ENCODE measurements at regions not wholly inside any gene's neighbourhood (a gene's known extent, or its start where the extent isn't known, plus 50 kb on each side); places are given as distances from the start of the nearest gene placed in this dataset.
"Not testable (repeated sequence)": the region's sequence is repeated elsewhere in the genome, so short reads cannot be mapped to it uniquely, and the experiment has no call there.

DNA sequence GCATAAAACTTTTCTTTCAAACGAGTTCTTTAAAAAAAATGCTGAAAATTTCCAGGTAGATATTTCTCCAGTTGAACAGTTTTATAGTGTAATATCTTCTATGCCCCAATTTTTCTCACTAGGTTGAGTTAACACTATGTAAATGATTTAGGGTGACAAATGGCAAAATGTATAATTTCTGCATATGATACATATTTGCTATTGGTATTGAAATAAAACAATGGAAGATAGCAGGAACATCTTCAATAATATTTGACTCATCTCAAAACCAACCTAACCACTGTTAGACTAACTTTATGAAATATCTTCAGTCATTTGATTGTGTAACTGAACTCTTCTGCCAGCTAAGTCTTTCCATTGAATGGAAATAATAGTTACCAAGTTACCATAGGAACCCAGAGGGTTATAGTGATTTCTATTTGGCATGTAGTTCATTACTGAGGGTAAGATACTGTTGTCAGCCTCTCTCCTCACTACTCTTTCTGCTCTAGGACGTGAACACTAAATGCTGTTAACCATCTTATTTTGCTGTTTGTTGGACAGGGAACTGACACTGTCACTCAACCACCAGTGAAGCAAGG lies 824.7 kb upstream of the NECTIN3 start:
- DNase-seq: no peak

DNA sequence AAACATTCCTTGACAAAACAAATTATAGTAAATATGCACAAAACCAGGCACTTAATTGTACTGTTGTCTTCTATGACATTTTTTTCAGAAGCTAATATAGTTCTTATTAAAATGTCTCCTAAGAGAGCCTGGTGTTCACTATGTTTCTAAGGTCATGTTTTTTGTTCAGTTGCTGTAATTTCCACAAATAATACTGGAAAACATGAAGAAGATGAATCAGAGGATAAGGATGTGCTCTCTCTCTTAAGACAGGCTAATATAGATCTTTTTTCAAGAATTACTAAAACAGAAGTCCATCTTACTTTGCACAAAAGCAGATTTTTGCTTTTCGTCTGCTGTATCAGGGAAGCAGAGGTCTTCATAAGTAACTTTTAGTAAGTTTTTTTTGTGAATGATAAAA lies 823.0 kb upstream of the NECTIN3 start:
- no peak for DNase-seq

DNA sequence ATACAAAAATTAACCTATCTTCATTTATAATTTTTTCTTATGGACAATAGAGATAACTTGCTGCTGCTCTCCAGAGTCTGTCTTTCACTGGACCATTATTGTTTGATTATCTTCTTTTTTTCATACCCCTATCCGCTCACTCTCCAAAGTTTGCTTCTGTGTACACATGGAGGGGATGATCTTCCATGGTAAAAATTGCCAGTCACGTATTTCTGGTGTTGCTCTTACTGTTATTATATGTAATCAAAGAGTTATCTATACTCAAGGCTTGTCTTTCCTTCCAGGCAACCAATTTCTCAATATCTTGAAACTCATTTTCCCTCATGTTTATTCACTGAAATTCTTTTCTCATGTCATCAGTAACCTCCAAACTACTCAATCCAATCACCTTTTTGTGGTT lies 817.8 kb upstream of the NECTIN3 start:
- DNase-seq: no peak

DNA sequence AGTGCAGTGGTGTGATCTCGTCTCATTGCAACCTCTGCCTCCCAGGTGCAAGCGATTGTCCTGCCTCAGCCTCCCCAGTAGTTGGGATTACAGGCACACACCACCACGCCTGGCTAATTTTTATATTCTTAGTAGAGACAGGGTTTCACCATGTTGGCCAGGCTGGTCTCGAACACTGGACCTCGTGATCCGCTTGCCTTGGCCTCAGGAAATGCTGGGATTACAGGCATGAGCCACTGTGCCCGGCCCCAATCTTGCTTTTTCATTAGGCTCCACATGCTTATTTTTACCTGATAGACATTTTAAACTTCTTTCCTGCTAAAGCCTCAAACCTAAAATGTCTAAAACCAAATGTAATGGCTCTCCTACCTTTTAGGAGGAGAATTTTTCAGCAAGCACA lies 817.0 kb upstream of the NECTIN3 start:
- no peak for DNase-seq

DNA sequence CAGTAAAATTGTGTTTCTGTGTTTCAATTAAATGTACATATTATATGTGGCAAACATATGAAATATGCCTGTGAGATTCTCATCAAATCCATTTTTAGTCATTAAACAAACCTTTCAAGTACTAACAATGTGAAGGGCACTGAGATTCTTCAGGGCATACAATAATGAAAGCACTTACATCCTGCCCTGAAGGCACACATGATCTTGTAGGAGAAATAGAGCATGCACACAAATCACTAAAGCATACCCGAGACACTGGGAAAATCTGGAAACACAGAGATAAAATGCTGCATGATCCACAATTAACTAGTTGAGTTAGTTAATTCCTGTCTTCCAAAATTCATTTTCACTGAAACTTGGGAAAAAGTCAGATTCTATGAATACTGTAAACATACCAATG lies 810.5 kb upstream of the NECTIN3 start:
- DNase-seq: no peak

DNA sequence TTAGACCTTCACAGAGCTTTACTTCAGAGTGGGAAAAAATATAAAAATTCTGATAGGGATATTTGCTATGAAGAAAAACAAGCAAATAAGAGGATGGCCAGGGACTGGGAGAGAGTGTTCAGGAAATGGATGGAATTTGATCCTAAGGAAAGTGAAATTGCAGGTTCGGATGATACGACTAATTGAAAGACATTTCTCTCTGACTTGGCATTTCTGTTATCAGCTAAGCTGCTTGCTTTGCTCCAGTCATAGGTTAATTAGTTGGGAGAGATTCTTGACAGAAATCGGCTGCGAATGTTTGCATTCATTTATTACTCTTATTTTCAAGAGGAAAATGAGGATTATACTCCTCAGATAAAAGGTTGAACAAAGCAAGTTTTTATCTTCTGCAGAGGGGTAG lies 808.7 kb upstream of the NECTIN3 start:
- no peak for DNase-seq

DNA sequence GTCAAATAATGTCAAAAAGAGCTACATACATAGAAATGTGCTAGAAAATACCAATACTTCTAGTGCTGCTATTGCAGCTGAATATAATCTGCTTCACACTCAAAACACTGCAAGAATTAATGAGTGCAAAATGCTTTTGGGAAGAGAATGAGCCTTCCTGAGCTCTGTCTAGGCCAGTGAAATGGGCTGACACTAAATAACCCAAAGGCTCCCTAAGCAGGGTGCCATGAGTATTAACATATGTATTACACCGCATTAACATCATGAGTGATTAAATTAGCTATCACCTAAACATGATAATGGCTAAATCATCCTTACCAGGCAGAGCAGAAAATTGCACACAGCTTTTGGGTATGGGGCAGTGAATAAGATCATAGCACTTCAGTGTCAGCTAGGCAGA lies 806.3 kb upstream of the NECTIN3 start:
- no peak for DNase-seq

DNA sequence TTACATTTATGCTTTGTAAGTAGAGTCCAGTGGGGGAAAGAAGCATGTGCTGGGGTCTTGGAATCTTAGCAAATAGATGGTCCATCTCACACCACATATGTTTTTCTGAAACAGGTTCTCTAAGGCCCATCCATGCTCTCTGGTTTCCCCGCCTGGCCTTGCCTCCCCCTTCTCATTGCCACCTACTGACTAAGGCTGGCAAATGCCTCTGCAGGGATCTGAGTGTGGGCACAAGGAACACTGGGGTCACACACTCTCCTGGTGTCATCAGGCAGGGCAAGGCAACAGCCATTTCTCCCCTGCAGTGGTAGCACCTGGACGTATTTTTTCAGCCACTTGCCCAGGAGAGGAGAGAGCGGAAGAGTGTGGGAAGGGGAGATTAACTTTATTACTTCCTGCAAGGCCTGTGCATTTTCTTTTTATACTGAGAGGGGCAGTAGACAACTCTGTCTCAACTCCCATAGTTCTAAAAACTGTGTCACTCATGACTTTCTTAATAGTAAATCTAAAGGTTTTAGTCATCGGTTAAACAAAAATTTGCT lies 804.2 kb upstream of the NECTIN3 start:
- no peak for DNase-seq

DNA sequence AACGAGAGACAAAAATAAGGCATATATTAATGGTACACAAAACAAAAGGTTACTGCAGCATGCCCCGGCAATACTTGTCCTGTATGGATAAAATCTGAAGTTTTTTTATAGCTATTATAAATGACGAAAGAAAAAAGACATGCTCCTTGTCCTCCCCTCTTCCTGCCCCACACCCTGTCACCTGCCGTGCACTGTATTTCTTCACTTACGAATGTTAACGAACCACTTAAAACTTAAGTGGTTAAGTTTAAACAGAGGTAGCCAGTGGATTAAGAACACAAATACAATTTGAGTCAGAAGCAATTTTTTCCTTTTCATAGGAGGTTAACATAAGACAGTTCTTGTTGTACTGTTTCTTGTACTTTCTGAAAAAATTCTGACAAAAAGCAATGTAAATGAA lies 799.1 kb upstream of the NECTIN3 start:
- DNase-seq: no peak

DNA sequence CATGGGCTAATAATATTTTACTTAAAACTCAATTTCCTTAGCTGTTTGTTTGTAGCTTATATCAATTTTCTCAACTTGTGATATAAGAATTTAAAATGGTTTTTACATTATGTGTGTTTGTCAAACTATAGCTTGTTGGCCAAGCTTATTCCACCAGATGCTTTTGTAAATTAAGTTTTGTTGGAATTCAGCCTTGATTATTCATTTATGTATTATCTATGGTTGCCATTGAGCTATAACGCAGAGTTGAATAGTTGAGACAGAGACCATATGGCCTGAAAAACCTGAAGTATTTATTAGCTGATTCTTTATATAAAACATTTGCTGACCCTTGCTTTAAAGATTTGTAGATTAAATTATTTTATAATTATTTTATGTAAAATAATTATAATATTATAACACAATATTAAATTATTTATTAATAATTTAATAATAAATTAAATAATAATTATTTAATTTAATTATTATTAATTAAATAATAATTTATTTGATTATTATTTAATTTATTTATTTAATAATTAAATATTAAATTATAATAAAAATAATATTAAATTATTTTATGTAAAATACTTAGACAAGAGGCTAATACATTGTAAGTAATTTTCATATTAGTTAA lies 779.6 kb upstream of the NECTIN3 start:
- no peak for DNase-seq

DNA sequence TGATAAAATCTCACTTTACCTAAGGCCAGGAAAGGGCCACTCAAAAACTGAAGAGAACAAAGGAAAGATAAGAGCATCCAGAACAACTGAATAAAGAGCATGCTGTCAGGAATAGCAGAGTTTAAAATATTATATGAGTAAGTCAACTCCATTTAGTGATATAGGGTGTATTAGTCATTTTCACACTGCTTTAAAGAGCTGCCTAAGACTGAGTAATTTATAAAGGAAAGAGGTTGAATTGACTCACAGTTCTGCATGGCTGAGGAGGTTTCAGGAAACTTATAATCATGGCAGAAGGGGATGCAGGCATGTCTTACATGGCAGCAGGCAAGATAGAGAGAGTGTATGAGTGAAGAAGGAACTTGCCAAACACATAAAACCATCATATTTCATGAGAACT lies 778.0 kb upstream of the NECTIN3 start:
- DNase-seq: peak; percentile 17

DNA sequence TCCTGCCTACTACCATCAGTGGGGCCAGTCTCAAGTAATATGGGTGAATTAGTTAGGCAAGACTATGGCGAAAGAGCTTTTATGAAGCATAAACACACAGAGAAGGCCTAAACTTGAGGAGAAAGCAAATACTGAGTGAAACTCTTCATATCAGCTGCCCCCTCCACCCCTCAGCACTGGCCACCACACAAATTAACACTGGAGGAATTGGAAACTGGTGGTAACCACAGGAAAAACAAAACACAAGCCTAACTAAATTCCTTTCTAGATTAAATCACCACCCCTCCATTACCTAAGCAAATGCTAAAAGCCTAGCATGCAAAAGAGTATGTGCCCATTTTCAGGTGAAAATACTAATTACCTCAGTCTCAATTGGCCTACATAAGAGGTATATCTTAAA lies 774.7 kb upstream of the NECTIN3 start:
- peak; percentile 4 for DNase-seq

DNA sequence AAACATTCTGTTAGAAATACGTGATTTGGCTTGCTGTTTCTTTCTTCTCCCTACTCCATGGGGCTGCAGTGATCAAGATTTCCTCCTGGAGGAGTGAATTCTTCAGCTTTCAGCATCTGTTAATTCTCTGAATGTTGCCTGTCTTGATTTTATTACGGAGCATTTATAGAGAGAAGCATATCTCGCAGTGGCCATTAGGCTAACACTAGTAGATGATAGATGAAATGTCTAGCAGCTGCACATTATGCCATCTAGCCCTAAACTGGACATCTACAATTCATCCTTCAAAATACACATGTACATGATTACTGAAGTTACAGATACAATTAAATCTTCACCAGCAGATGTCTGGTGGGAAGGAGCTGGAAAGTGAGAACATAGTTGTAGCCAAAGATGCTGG lies 769.8 kb upstream of the NECTIN3 start:
- no peak for DNase-seq

DNA sequence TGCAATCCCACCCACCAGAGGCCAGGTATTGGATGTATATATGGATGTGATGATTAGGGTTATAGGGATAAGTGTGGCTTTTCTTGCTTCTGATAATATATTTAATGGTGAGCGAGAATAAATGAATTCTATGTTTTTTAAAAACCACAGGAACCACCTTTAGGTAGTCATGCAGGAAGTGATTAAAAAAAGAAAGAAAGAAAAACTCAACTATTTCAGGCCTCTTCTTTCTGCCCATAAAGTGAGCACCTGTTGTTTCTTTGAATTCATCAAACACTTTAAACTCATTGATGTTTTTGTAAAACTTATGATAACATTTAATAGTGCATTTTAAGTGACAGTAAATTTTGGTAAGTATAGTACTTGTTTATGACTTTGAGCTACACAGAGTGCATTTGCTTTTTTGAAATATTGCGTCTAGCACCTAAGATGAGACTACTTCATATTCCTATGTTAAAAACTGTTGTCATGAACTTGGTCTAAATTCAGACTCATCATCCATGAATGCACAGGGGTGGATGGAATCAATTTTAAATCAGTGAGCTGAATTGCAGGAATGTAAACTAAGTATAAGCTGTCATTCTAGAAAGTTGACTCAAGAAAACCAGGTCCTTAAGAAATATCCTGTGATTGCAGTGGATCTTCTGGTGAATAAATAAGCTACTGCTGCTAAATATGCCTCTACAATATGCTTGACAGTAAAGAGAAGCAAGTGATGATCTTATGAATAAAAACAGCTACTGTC lies 764.4 kb upstream of the NECTIN3 start:
- peak; percentile 74 for DNase-seq

DNA sequence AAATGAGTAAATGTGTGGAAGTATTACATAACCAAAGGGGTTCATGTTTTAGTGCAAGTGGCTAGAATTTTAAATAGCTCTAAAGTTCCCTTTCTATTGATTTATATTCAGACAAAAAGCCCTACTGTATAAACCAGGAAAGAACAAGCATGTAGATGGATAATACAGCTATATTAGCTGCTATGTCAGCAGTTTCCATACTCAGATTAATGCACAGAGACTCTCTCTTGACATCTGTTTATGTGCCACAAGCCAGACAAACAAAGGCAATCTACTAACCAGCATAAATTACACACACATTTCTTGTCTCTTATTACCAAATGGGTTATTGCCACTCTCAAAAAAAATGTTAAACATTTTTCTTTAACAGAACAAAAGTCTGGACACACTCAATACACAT lies 760.1 kb upstream of the NECTIN3 start:
- DNase-seq: peak; percentile 24

DNA sequence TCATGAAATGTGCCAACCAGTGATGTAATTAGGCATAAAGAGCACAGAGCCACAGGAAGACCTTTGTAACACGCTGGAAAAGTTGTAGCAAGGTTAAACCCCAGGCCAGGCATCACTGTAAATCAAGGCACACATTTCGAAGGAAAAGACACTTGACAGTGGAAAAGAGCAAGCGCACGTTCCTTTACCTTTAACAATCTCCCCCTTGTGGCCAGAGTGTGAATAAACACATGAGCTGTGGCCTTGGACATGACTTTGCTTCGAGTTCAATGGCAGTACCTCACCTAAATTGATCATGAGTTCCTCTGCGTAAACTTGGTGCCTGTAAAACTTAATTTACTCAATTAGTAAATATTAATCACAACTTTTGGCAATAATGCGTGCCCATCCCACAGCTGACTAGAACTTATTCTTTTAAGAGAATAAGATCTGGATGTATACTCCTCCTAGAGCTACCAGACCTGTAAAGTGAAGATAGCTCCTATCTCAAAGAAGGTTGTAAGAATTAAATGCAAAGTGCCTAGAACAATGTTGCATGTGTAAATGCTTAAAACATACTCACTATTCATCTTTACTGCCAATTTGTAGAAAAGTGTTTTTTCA lies 757.0 kb upstream of the NECTIN3 start:
- peak; percentile 51 for DNase-seq

DNA sequence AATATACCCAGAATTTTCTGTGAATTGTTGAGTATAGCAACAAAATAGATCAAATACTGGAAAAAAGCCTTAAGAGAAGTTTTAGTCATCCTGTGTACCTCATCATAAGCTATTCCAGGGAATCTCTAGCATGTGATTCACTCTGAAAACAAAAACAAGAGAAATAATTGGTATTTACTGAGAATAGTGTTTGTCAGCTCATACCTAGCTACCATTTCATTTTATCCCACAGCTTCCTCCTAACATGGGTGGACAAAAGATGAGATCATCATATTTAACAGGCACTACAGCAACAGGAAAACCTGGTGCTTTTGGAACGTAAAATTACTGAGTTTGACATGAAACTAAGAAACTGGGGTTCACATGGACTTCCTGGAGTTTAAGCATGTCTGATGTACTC lies 753.5 kb upstream of the NECTIN3 start:
- DNase-seq: no peak

DNA sequence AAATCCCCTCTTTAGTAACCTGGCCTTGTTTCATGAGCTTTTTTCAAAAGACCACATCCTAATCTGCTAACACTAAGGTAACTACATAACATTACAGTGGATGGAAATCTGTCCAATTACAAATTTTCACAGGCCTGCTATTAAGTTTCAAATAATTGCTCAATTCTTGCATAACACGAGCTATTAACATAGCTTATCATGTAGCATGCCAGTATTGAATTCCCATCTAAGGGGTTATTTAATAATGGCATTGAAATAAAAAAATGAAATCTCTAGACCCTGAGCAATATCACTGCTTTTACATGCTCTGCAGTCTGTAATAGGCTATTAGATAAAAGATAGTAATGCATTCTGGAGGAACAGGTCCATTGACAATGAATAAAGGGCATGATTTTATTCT lies 748.3 kb upstream of the NECTIN3 start:
- DNase-seq: no peak

DNA sequence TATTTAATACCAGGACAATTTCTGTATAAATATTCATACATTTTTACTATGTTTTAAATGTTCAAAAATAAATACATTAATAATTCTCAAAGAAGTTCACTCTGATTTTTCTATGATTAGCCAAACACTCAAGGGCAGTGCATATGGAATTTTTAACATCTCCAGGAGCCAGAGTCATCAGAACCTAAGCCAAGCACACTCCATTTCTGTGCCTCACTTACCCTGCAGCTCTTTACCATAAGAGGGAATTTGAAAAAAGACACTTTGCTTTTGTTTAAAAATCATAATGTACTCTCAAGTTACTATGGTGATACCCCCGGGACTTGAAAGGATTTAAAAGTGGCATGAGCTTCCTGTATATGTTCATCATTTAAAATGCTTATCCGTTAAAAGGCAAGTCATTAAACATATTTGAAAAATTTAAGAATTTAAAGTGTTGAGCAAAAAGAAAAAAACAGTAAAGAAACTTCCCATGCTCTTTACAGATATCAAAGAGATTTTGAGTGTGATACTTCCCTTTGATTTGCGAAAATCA lies 747.4 kb upstream of the NECTIN3 start:
- DNase-seq: no peak

DNA sequence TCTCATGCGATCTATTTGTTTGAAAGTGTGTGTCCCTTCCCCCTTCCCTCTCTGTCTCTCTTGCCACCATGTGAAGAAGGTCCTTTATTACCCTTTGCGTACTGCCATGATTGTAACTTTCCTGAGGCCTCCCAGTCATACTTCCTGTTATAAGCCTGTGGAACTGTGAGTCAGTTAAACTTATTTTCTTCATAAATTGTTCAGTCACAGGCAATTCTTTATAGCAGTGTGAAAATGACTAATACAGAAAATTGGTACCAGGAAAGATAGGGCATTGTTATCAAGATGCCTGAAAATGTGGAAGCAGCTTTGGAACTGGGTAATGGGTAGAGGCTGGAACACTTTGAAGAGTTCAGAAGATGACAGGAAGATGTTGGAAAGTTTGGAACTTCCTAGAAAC lies 743.7 kb upstream of the NECTIN3 start:
- DNase-seq: peak; percentile 18

DNA sequence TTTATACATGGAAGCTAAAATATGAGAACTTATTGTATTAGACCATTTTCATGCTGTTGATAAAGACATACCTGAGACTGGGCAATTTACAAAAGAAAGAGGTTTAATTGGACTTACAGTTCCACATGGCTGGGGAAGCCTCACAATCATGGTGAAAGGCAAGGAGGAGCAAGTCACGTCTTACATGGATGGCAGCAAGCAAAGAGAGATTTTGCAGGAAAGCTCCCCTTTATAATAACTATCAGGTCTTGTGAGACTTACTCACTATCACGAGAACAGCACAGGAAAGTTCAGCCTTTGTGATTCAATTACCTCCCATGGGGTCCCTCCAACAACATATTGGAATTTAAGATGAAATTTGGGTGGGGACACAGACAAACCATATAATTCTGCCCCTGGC lies 740.1 kb upstream of the NECTIN3 start:
- not testable (repeated sequence) for DNase-seq

DNA sequence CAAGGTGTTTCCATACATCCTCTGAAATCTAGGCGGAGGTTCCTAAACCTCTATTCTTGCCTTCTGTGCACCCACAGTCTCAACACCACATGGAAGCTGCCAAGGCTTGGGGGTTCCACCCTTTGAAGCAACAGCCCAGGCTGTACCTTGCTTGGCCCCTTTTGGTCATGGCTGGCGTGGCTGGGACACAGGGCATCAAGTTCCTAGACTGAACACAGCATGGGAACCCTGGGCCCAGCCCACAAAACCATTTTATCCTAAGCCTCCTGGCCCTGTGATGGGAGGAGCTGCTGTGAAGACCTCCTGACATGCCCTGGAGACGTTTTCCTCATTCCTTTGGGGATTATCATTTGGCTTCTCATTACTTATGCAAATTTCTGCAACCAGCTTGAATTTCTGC lies 739.0 kb upstream of the NECTIN3 start:
- no peak for DNase-seq

DNA sequence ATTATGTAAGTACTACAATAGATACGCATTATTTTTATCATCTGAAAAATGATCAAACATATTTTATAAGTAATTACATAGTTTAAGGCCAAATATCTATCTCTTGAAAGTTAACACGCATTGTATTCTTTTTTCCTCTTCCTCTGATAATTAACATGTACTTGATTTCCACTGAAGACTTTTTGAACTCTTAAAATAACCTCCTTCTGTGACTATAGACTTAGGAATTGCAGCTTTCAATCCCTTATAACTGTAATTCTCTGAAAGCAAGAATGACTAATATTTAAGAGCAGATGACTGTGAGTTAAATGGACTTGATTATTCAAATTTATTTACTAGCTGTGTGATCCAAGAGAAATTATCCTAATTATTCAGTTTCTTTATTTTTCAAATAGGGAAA lies 730.6 kb upstream of the NECTIN3 start:
- peak; percentile 54 for DNase-seq

All from fibroblast of skin of abdomen (primary cell).